ENCODE measurements at regions not wholly inside any gene's neighbourhood (a gene's known extent, or its start where the extent isn't known, plus 50 kb on each side); places are given as distances from the start of the nearest gene placed in this dataset.
"Not testable (repeated sequence)": the region's sequence is repeated elsewhere in the genome, so short reads cannot be mapped to it uniquely, and the experiment has no call there.

- not testable (repeated sequence) for TF ChIP-seq CTCF (IDR thresholded peaks at IDR 0.05; ENCODE audit: insufficient read depth, low read depth, low read length); EZH2 (IDR thresholded peaks at IDR 0.05; ENCODE audit: insufficient read depth, low read length)
These were observed 179.0 kb upstream of the XIST start for GRCh38 chrX:74031527-74031926.
